ENCODE measurements at regions not wholly inside any gene's neighbourhood (a gene's known extent, or its start where the extent isn't known, plus 50 kb on each side); places are given as distances from the start of the nearest gene placed in this dataset.

GRCh38 chr20:50344232-50345071, 153.8 kb downstream of the CEBPB start:
- DNase-seq = no peak

GRCh38 chr20:50345712-50346373, 155.2 kb downstream of the CEBPB start:
- no peak for DNase-seq

GRCh38 chr20:50346374-50347283, 156.0 kb downstream of the CEBPB start:
- no peak for DNase-seq

- DNase-seq = no peak
Observed at GRCh38 chr20:50347284-50348063, 156.8 kb downstream of the CEBPB start.

GRCh38 chr20:50348096-50348495, 157.5 kb downstream of the CEBPB start:
- DNase-seq = no peak

- no peak for DNase-seq
Observed at GRCh38 chr20:50350510-50351249, 159.5 kb upstream of the PTPN1 start.

- DNase-seq = no peak
Observed at GRCh38 chr20:50351541-50351940, 158.6 kb upstream of the PTPN1 start.

- no peak for DNase-seq
Observed at GRCh38 chr20:50353289-50353961, 156.8 kb upstream of the PTPN1 start.

- DNase-seq = no peak
Observed at GRCh38 chr20:50354721-50355589, 155.2 kb upstream of the PTPN1 start.

GRCh38 chr20:50355590-50356524, 154.3 kb upstream of the PTPN1 start:
- no peak for DNase-seq

GRCh38 chr20:50356525-50356885, 153.7 kb upstream of the PTPN1 start:
- DNase-seq = no peak

- no peak for DNase-seq
Observed at GRCh38 chr20:50356962-50357782, 153.0 kb upstream of the PTPN1 start.

GRCh38 chr20:50357783-50358161, 152.4 kb upstream of the PTPN1 start:
- DNase-seq = no peak

- DNase-seq = no peak
Observed at GRCh38 chr20:50358166-50358565, 152.0 kb upstream of the PTPN1 start.

GRCh38 chr20:50358971-50359370, 151.2 kb upstream of the PTPN1 start:
- DNase-seq = no peak

- DNase-seq = no peak
Observed at GRCh38 chr20:50359607-50360217, 150.5 kb upstream of the PTPN1 start.

GRCh38 chr20:50360218-50360672, 149.9 kb upstream of the PTPN1 start:
- no peak for DNase-seq

GRCh38 chr20:50360921-50361320, 149.3 kb upstream of the PTPN1 start:
- DNase-seq = no peak
